ENCODE measurements at regions not wholly inside any gene's neighbourhood (a gene's known extent, or its start where the extent isn't known, plus 50 kb on each side); places are given as distances from the start of the nearest gene placed in this dataset.

- H3F3A ChIP-seq (replicated peaks; ENCODE audit: insufficient read depth): no peaks in the 10 kb centered on the region
- ChIA-PET POLR2A (no interaction called here), CTCF (no interaction called here)
- no peaks in the 10 kb centered on the region for H3K27me3 ChIP-seq (ENCODE audit: insufficient read depth)
- no peaks in the 10 kb centered on the region for H4K20me1 ChIP-seq (ENCODE audit: insufficient read depth)
- H3K27ac ChIP-seq (ENCODE audit: low read depth in 2 of 2, low read length in 1 of 2): no peak overlapping the region
- no peak overlapping the region for H3K4me3 ChIP-seq (ENCODE audit: low read depth in 2 of 2, low read length in 1 of 2)
- no peaks in the 10 kb centered on the region for H3K9me3 ChIP-seq
- H3K79me2 ChIP-seq (ENCODE audit: insufficient read depth): no peaks in the 10 kb centered on the region
- 65% methylated on average over 1 of the region's 1 CpG for WGBS (ENCODE audit: low lambda C conversion rate)
- H2AFZ ChIP-seq (ENCODE audit: low read depth): no peak overlapping the region
- H3K4me1 ChIP-seq (ENCODE audit: control insufficient read depth in 1 of 2, insufficient read depth in 2 of 2, low read depth in 1 of 2, low read length in 1 of 2): no peaks in the 10 kb centered on the region
- no peaks in the 10 kb centered on the region for H3K36me3 ChIP-seq (replicated peaks in 1 of 2; ENCODE audit: control insufficient read depth in 1 of 2, insufficient read depth in 2 of 2, low read length in 1 of 2)
- TF ChIP-seq POLR2AphosphoS5 (IDR thresholded peaks at IDR 0.05; ENCODE audit: low read depth, low read length) (no peak), TCF12 (IDR thresholded peaks at IDR 0.05) (no peak)
- TF ChIP-seq, protein P1, sequence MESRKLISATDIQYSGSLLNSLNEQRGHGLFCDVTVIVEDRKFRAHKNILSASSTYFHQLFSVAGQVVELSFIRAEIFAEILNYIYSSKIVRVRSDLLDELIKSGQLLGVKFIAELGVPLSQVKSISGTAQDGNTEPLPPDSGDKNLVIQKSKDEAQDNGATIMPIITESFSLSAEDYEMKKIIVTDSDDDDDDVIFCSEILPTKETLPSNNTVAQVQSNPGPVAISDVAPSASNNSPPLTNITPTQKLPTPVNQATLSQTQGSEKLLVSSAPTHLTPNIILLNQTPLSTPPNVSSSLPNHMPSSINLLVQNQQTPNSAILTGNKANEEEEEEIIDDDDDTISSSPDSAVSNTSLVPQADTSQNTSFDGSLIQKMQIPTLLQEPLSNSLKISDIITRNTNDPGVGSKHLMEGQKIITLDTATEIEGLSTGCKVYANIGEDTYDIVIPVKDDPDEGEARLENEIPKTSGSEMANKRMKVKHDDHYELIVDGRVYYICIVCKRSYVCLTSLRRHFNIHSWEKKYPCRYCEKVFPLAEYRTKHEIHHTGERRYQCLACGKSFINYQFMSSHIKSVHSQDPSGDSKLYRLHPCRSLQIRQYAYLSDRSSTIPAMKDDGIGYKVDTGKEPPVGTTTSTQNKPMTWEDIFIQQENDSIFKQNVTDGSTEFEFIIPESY (IDR thresholded peaks at IDR 0.05; ENCODE audit: borderline replicate concordance, low read depth): no peak
- no peaks in the 10 kb centered on the region for H3K9me2 ChIP-seq
- H3K9ac ChIP-seq: no peak overlapping the region
- no peak for DNase-seq
- H3K4me2 ChIP-seq: no peak overlapping the region
These were observed 382.9 kb downstream of the OTOL1 start for GRCh38 chr3:161879470-161879869.

DNA sequence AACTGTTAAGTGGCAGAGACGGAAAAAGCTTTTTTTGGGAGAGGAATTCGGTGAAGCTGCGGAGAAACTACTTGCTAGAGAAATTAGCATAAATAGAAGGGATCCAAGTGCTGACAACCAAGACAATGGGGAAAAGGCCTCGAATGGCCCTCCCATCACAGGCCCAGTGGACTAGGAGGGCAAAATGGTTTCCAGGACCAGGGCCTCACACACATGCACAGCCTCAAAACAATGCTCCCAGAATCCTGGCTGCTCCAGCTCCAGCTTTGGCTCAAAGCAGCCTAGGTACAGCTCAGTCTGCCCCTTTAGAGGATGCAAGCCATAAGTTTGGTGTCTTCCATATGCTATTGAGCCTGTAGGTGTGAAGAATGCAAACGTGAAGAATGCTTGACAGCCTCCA lies 388.2 kb downstream of the OTOL1 start:
- Histone ChIP-seq H3K36me3 (replicated peaks in 1 of 2; ENCODE audit: control insufficient read depth in 1 of 2, insufficient read depth in 2 of 2, low read length in 1 of 2) (no peaks in the 10 kb centered on the region), H3K9ac (no peak overlapping the region), H3K4me3 (ENCODE audit: low read depth in 2 of 2, low read length in 1 of 2) (no peak overlapping the region), H3K9me2 (no peaks in the 10 kb centered on the region), H2AFZ (ENCODE audit: low read depth) (no peak overlapping the region), H3K4me1 (ENCODE audit: control insufficient read depth in 1 of 2, insufficient read depth in 2 of 2, low read depth in 1 of 2, low read length in 1 of 2) (no peaks in the 10 kb centered on the region), H3F3A (replicated peaks; ENCODE audit: insufficient read depth) (no peaks in the 10 kb centered on the region), H3K79me2 (ENCODE audit: insufficient read depth) (no peaks in the 10 kb centered on the region), H3K27me3 (ENCODE audit: insufficient read depth) (no peaks in the 10 kb centered on the region), H3K9me3 (no peaks in the 10 kb centered on the region), H3K27ac (ENCODE audit: low read depth in 2 of 2, low read length in 1 of 2) (no peak overlapping the region), H4K20me1 (ENCODE audit: insufficient read depth) (no peaks in the 10 kb centered on the region), H3K4me2 (no peak overlapping the region)
- ChIA-PET CTCF (interaction anchor here (1.0 kb wide), 1 partner anchor 33 kb away, joined by 3 read pairs; no protein-coding TSS in a partner anchor), POLR2A (interaction anchor here (0.5 kb wide), 1 partner anchor 26 kb away, joined by 4 read pairs; no protein-coding TSS in a partner anchor)
- whole genome bisulfite sequencing (ENCODE audit: low lambda C conversion rate): 61% methylated on average over 5 of the region's 5 CpGs
- no peak for TF ChIP-seq TCF12 (IDR thresholded peaks at IDR 0.05)
- DNase-seq: no peak

DNA sequence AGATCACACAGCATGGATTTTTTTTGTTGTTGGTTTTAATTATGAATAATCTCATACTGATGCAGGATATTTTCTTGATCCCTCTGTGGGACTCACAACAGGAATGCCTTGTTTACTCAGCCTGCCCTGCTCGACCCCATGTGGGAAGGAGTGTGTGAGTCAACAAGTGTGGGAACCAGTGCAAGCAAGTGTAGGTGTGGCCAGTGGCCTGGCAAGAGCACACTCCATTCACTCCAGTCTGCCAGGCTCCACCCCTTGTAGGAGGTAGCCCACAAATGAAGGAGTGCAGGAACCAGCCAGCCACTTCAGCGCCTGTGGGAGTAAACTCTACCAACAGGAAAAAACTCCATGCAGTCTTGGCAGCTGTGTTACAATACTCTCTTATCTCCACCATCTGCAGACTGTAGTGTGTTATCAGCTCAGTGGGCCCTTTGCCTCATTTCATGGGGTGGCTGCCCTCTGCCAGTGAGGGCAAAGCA lies 393.6 kb downstream of the OTOL1 start:
- POLR2A ChIA-PET: no interaction called here
- DNase-seq: no peak
- Histone ChIP-seq H3K9ac (no peak overlapping the region), H3K9me3 (no peaks in the 10 kb centered on the region), H3K36me3 (replicated peaks in 1 of 2; ENCODE audit: control insufficient read depth in 1 of 2, insufficient read depth in 2 of 2, low read length in 1 of 2) (no peaks in the 10 kb centered on the region), H3K4me3 (ENCODE audit: low read depth in 2 of 2, low read length in 1 of 2) (no peak overlapping the region), H3F3A (replicated peaks; ENCODE audit: insufficient read depth) (peaks cover 3% of the 10 kb centered on the region), H4K20me1 (ENCODE audit: insufficient read depth) (no peaks in the 10 kb centered on the region), H3K4me1 (ENCODE audit: control insufficient read depth in 1 of 2, insufficient read depth in 2 of 2, low read depth in 1 of 2, low read length in 1 of 2) (peaks cover 0 to 8% of the 10 kb centered on the region in 2 experiments; a peak in 2 of 4 replicates), H2AFZ (ENCODE audit: low read depth) (no peak overlapping the region), H3K27me3 (ENCODE audit: insufficient read depth) (no peaks in the 10 kb centered on the region), H3K79me2 (ENCODE audit: insufficient read depth) (no peaks in the 10 kb centered on the region), H3K27ac (ENCODE audit: low read depth in 2 of 2, low read length in 1 of 2) (no peak overlapping the region), H3K4me2 (no peak overlapping the region), H3K9me2 (no peaks in the 10 kb centered on the region)
- WGBS (ENCODE audit: low lambda C conversion rate): 47% methylated on average over 2 of the region's 2 CpGs
- CTCF ChIA-PET: interaction anchor here (1.7 kb wide), 1 partner anchor 24 kb away, joined by 4 read pairs; no protein-coding TSS in a partner anchor
- peak; percentile 42 for TF ChIP-seq GATA2 (CRISPR knock-in tag; IDR thresholded peaks at IDR 0.05)
- TF ChIP-seq, protein P2, sequence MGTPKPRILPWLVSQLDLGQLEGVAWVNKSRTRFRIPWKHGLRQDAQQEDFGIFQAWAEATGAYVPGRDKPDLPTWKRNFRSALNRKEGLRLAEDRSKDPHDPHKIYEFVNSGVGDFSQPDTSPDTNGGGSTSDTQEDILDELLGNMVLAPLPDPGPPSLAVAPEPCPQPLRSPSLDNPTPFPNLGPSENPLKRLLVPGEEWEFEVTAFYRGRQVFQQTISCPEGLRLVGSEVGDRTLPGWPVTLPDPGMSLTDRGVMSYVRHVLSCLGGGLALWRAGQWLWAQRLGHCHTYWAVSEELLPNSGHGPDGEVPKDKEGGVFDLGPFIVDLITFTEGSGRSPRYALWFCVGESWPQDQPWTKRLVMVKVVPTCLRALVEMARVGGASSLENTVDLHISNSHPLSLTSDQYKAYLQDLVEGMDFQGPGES (IDR thresholded peaks at IDR 0.05; ENCODE audit: low read depth, low read length): no peak
